Cardiac muscle cell (in vitro differentiated cells and primary cell): ENCODE measurements at regions not wholly inside any gene's neighbourhood (a gene's known extent, or its start where the extent isn't known, plus 50 kb on each side); places are given as distances from the start of the nearest gene placed in this dataset.

Source experiments
- DNase-seq, 2 donors: peaks; one replicate each; pipeline versions ENCODE4 v3.0.0 to v3.0.0-alpha.2; 2010 to 2017; ENCODE audit warnings: low read depth in 1 of 2, low spot score in 1 of 2
- H3K27ac ChIP-seq: fragments of 200-600 bp; sonication (generic); 2 replicates; pipeline ENCODE4 v1.5.1; 2016
- H3K27me3 ChIP-seq: fragments of 200-600 bp; sonication (generic); 2 replicates; pipeline ENCODE4 v1.6.0; 2016; ENCODE audit warnings: control low read depth
- H3K36me3 ChIP-seq: fragments of 200-600 bp; sonication (generic); 2 replicates; pipeline ENCODE4 v1.5.1; 2016; ENCODE audit warnings: control low read depth
- H3K4me1 ChIP-seq: fragments of 200-600 bp; sonication (generic); 2 replicates; pipeline ENCODE4 v1.8.1; 2017; ENCODE audit warnings: low read depth, mild to moderate bottlenecking, mixed run types
- H3K4me3 ChIP-seq: fragments of 200-600 bp; sonication (generic); 2 replicates; pipeline ENCODE4 v1.5.1; 2016; ENCODE audit warnings: mild to moderate bottlenecking
- H3K9me3 ChIP-seq: fragments of 200-600 bp; sonication (generic); 2 replicates; pipeline ENCODE4 v1.5.1; 2017; ENCODE audit warnings: low read depth, mild to moderate bottlenecking, control low read depth
- TF ChIP-seq, protein P1 (sequence below): IDR thresholded peaks from 2 replicates; pipeline ENCODE4 v1.5.1; 2012; ENCODE audit warnings: low read depth, mild to moderate bottlenecking, low read length

DNA sequence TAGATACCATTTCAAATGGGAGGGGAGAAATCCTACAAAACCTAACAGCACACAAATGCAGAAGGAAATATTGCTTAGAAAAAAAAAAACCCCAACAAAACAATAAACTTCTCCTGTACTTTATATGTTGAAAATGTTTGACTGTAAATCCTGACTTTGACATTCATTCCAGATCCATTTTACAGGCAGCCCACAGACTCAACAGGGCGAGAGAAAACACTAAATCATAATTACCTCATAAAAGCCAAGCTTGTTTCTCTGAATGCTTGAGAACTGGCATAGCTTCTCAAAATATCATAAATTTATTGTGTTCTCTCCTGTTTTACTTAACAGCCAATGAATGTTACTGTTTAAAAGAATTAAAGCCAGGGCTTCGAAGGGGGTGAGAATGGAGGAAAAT is 273.2 kb downstream of the CD83 start:
- TF ChIP-seq, protein P1, sequence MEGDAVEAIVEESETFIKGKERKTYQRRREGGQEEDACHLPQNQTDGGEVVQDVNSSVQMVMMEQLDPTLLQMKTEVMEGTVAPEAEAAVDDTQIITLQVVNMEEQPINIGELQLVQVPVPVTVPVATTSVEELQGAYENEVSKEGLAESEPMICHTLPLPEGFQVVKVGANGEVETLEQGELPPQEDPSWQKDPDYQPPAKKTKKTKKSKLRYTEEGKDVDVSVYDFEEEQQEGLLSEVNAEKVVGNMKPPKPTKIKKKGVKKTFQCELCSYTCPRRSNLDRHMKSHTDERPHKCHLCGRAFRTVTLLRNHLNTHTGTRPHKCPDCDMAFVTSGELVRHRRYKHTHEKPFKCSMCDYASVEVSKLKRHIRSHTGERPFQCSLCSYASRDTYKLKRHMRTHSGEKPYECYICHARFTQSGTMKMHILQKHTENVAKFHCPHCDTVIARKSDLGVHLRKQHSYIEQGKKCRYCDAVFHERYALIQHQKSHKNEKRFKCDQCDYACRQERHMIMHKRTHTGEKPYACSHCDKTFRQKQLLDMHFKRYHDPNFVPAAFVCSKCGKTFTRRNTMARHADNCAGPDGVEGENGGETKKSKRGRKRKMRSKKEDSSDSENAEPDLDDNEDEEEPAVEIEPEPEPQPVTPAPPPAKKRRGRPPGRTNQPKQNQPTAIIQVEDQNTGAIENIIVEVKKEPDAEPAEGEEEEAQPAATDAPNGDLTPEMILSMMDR = no peak
- DNase-seq = no peak
- no peaks in the 10 kb centered on the region for H3K4me1 ChIP-seq
- no peaks in the 10 kb centered on the region for H3K9me3 ChIP-seq
- no peak overlapping the region for H3K27ac ChIP-seq
- H3K4me3 ChIP-seq = no peak overlapping the region
- H3K36me3 ChIP-seq = no peaks in the 10 kb centered on the region
- no peaks in the 10 kb centered on the region for H3K27me3 ChIP-seq

DNA sequence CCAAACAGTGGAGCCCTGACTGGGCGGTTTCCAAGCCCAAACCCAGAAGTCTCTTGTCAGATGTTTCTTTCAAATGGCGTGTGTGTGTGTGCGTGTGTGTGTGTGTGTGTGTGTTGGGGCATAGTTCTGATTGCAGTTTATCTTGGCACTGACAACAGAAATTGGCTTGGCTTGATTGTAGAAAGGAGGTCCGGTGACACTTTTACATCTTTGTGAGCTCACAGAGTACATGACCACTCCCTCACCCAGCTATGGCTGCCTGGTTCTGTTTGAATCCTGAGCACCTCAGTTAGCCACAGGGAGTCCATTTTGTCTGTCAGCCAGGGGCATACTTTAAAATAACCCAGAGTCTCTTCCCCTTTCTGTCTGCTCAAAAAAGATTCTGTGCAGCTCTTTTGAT is 276.3 kb downstream of the CD83 start:
- Histone ChIP-seq H3K36me3 (no peaks in the 10 kb centered on the region), H3K9me3 (no peaks in the 10 kb centered on the region), H3K4me1 (no peaks in the 10 kb centered on the region), H3K27me3 (no peaks in the 10 kb centered on the region), H3K4me3 (no peak overlapping the region), H3K27ac (no peak overlapping the region)
- DNase-seq = no peak
- TF ChIP-seq, protein P1 = no peak

DNA sequence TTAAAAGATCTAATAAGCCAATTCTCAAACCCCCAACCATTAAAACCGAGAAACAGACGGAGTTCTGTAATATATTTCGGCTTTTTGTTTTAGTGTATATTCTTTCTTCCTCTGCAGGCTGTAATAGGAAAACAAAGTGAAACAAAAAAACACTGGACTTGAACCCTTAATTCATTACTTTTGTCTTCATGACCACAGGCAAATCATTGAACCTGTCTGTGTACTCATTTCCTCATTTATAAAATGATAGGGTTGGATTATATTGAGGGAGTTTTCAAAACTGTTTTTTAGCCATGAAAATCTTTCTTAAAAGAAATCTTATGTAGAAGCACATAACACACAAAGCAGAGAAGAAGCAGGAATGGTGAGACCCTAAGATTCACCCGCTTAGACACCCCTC is 278.8 kb downstream of the CD83 start:
- no peaks in the 10 kb centered on the region for H3K9me3 ChIP-seq

GRCh38 chr6:14396826-14397517 is 279.4 kb downstream of the CD83 start:
- DNase-seq = peak; percentile 15 to 47

More for the DNA sequence above, 278.8 kb downstream of the CD83 start:
- no peak overlapping the region for H3K27ac ChIP-seq
- H3K4me3 ChIP-seq = no peak overlapping the region
- H3K36me3 ChIP-seq = no peaks in the 10 kb centered on the region
- H3K27me3 ChIP-seq = no peaks in the 10 kb centered on the region
- TF ChIP-seq, protein P1 = no peak
- no peaks in the 10 kb centered on the region for H3K4me1 ChIP-seq
- DNase-seq = no peak

DNA sequence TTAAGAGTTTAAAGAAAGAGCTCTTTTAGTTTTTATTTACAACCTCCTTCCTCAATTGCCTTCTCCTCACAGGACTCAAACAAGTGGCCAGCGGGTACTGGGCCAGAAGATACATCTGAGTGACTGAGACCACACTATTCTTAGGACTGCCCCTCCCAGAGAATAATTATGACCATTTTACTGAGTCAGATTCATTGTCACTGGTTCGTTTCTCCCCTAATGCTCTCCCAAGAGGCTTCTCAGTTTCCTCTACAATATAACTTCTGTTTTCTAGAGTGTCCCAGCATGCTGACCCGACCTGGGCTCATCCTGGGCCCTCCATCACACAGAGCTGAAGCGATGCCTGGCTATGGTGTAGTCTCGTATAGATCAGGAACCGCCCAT is 279.9 kb downstream of the CD83 start:
- TF ChIP-seq, protein P1 = no peak
- no peak for DNase-seq
- Histone ChIP-seq H3K27ac (no peak overlapping the region), H3K9me3 (no peaks in the 10 kb centered on the region), H3K36me3 (no peaks in the 10 kb centered on the region), H3K4me1 (no peaks in the 10 kb centered on the region), H3K27me3 (no peaks in the 10 kb centered on the region), H3K4me3 (no peak overlapping the region)

More at GRCh38 chr6:14396826-14397517, 279.4 kb downstream of the CD83 start:
- Histone ChIP-seq H3K27ac (no peak overlapping the region), H3K9me3 (no peaks in the 10 kb centered on the region), H3K36me3 (no peaks in the 10 kb centered on the region), H3K27me3 (no peaks in the 10 kb centered on the region), H3K4me3 (no peak overlapping the region), H3K4me1 (no peaks in the 10 kb centered on the region)
- TF ChIP-seq, protein P1 = peak; percentile 43
